ENCODE measurements at regions not wholly inside any gene's neighbourhood (a gene's known extent, or its start where the extent isn't known, plus 50 kb on each side); places are given as distances from the start of the nearest gene placed in this dataset.
"Not testable (repeated sequence)": the region's sequence is repeated elsewhere in the genome, so short reads cannot be mapped to it uniquely, and the experiment has no call there.

GRCh38 chr9:17846948-17847655, 268.2 kb downstream of the SH3GL2 start:
- DNase-seq = no peak

- peak; percentile 19 for DNase-seq
These were observed 269.0 kb downstream of the SH3GL2 start for GRCh38 chr9:17847908-17848307.

- DNase-seq = no peak
These were observed 273.2 kb downstream of the SH3GL2 start for GRCh38 chr9:17852108-17852507.

GRCh38 chr9:17854487-17854886, 275.6 kb downstream of the SH3GL2 start:
- no peak for DNase-seq

- no peak for DNase-seq
These were observed 278.1 kb downstream of the SH3GL2 start for GRCh38 chr9:17856995-17857394.

GRCh38 chr9:17859228-17859627, 280.4 kb downstream of the SH3GL2 start:
- no peak for DNase-seq

GRCh38 chr9:17859987-17860386, 281.1 kb downstream of the SH3GL2 start:
- no peak for DNase-seq

- no peak for DNase-seq
These were observed 283.2 kb downstream of the SH3GL2 start for GRCh38 chr9:17862101-17862500.

- no peak for DNase-seq
These were observed 283.8 kb downstream of the SH3GL2 start for GRCh38 chr9:17862629-17863028.

GRCh38 chr9:17863213-17863883, 284.5 kb downstream of the SH3GL2 start:
- no peak for DNase-seq

- DNase-seq = no peak
These were observed 285.1 kb downstream of the SH3GL2 start for GRCh38 chr9:17863924-17864323.

GRCh38 chr9:17864951-17865350, 286.1 kb downstream of the SH3GL2 start:
- DNase-seq = no peak

GRCh38 chr9:17865881-17866280, 287.0 kb downstream of the SH3GL2 start:
- DNase-seq = no peak

GRCh38 chr9:17870722-17871121, 291.9 kb downstream of the SH3GL2 start:
- DNase-seq = no peak

GRCh38 chr9:17871213-17871890, 292.5 kb downstream of the SH3GL2 start:
- DNase-seq = no peak

- DNase-seq = no peak
These were observed 297.0 kb downstream of the SH3GL2 start for GRCh38 chr9:17875886-17876285.

GRCh38 chr9:17876687-17877086, 297.8 kb downstream of the SH3GL2 start:
- no peak for DNase-seq

- no peak for DNase-seq
These were observed 300.0 kb downstream of the SH3GL2 start for GRCh38 chr9:17878810-17879370.

- DNase-seq = no peak
These were observed 302.5 kb downstream of the SH3GL2 start for GRCh38 chr9:17881371-17881770.

- DNase-seq = no peak
These were observed 304.1 kb downstream of the SH3GL2 start for GRCh38 chr9:17882688-17883594.

GRCh38 chr9:17888066-17888465, 309.2 kb downstream of the SH3GL2 start:
- DNase-seq = no peak

GRCh38 chr9:17888964-17889363, 310.1 kb downstream of the SH3GL2 start:
- DNase-seq = not testable (repeated sequence)
